OCI-LY1 (cell line): ENCODE measurements at regions not wholly inside any gene's neighbourhood (a gene's known extent, or its start where the extent isn't known, plus 50 kb on each side); places are given as distances from the start of the nearest gene placed in this dataset.

ENCODE experiments used
- H2AFZ ChIP-seq: fragments of 200-600 bp; sonication (generic), shearing (Covaris generic); 2 replicates; pipeline ENCODE4 v1.6.0; 2014; ENCODE audit warnings: antibody characterized with exemption, mild to moderate bottlenecking, low read length
- H3F3A ChIP-seq: fragments of 200-600 bp; sonication (generic), shearing (Covaris generic); 2 replicates; pipeline ENCODE4 v1.6.0; 2014; ENCODE audit warnings: mild to moderate bottlenecking, antibody characterized with exemption, low read length, moderate library complexity; ENCODE audit not compliant: insufficient read depth
- H3K27ac ChIP-seq: fragments of 200-600 bp; sonication (generic); 2 replicates; pipeline ENCODE4 v1.5.1; 2014; ENCODE audit warnings: low read length, mixed run types, mild to moderate bottlenecking, low read depth; ENCODE audit not compliant: poor library complexity, severe bottlenecking
- H3K27me3 ChIP-seq: fragments of 200-600 bp; sonication (generic); 2 replicates; pipeline ENCODE4 v1.6.0; 2014; ENCODE audit warnings: antibody characterized with exemption, mild to moderate bottlenecking, low read length, moderate library complexity; ENCODE audit not compliant: insufficient read depth
- H3K36me3 ChIP-seq: fragments of 200-600 bp; sonication (generic); 2 replicates; pipeline ENCODE4 v1.6.1; 2014; ENCODE audit warnings: mild to moderate bottlenecking, antibody characterized with exemption, low read length, moderate library complexity, mixed read lengths; ENCODE audit not compliant: insufficient read depth
- H3K4me1 ChIP-seq: fragments of 200-600 bp; sonication (generic); 2 replicates; pipeline ENCODE4 v1.5.1; 2014; ENCODE audit warnings: mild to moderate bottlenecking, low read length, moderate library complexity; ENCODE audit not compliant: insufficient read depth, severe bottlenecking
- H3K4me2 ChIP-seq: fragments of 200-600 bp; sonication (generic), shearing (Covaris generic); 2 replicates; pipeline ENCODE4 v1.6.1; 2014; ENCODE audit warnings: low read length
- H3K4me3 ChIP-seq: fragments of 200-600 bp; sonication (generic); 2 replicates; pipeline ENCODE4 v1.5.1; 2014; ENCODE audit warnings: low read length, low read depth, mild to moderate bottlenecking, mixed read lengths; ENCODE audit not compliant: poor library complexity, severe bottlenecking
- H3K79me2 ChIP-seq: fragments of 200-600 bp; shearing (Covaris generic); 2 replicates; pipeline ENCODE4 v1.6.1; 2016; ENCODE audit warnings: mixed run types, low read length, mixed read lengths; ENCODE audit not compliant: insufficient read depth
- H3K9ac ChIP-seq: fragments of 200-600 bp; sonication (generic), shearing (Covaris generic); 2 replicates; pipeline ENCODE4 v1.6.1; 2014; ENCODE audit warnings: mild to moderate bottlenecking, low read length, mixed read lengths
- H3K9me2 ChIP-seq: fragments of 200-600 bp; sonication (generic), shearing (Covaris generic); 2 replicates; pipeline ENCODE4 v1.6.1; 2014; ENCODE audit warnings: low read depth, mild to moderate bottlenecking, low read length, mixed read lengths
- H3K9me3 ChIP-seq: fragments of 200-600 bp; shearing (Covaris generic); 2 replicates; pipeline ENCODE4 v1.6.1; 2014; ENCODE audit warnings: low read length, mixed read lengths
- H4K20me1 ChIP-seq: fragments of 200-600 bp; sonication (generic), shearing (Covaris generic); 2 replicates; pipeline ENCODE4 v1.6.0; 2016; ENCODE audit warnings: mild to moderate bottlenecking, low read length; ENCODE audit not compliant: insufficient read depth
- EZH2 ChIP-seq: fragments of 200-600 bp; sonication (generic), shearing (Covaris generic); IDR thresholded peaks from 2 replicates; pipeline ENCODE4 v1.8.0; 2017; ENCODE audit warnings: borderline replicate concordance, mixed run types, mild to moderate bottlenecking, antibody characterized with exemption, low read length, moderate library complexity, mixed read lengths
- TF ChIP-seq, protein P1 (sequence below): fragments of 200-600 bp; sonication (generic), shearing (Covaris generic); IDR thresholded peaks from 2 replicates; pipeline ENCODE4 v1.5.1; 2017; ENCODE audit warnings: mild to moderate bottlenecking, antibody characterized with exemption, low read length, moderate library complexity, mixed read lengths

DNA sequence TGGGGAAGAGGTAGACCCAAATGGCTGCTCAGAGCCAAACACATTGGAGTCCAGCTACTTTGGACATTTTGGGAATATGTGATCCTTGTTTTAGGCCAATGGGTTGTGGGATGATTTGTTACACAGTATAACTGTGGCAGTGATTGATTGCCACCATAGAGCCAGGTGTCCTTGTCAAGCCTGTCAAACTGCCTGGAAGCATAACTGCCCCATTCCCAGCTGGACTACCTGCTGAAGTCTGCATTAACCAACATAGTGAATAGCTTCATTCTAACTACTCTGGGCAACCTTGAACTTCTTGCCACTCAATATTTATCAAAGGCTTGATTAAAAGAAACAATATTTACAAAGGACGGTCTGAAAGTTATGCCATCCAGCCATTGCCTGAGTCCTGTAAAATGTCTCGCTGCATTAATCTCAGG is 164.7 kb downstream of the LINC00237 start:
- Histone ChIP-seq H3K27ac (no peak overlapping the region), H4K20me1 (no peaks in the 10 kb centered on the region), H3K9ac (no peak overlapping the region), H3K4me2 (no peak overlapping the region), H3F3A (no peaks in the 10 kb centered on the region), H3K36me3 (no peaks in the 10 kb centered on the region), H3K9me3 (no peaks in the 10 kb centered on the region), H3K79me2 (no peaks in the 10 kb centered on the region), H2AFZ (no peak overlapping the region), H3K4me1 (no peaks in the 10 kb centered on the region), H3K27me3 (no peaks in the 10 kb centered on the region), H3K9me2 (no peaks in the 10 kb centered on the region), H3K4me3 (no peak overlapping the region)
- TF ChIP-seq, protein P1, sequence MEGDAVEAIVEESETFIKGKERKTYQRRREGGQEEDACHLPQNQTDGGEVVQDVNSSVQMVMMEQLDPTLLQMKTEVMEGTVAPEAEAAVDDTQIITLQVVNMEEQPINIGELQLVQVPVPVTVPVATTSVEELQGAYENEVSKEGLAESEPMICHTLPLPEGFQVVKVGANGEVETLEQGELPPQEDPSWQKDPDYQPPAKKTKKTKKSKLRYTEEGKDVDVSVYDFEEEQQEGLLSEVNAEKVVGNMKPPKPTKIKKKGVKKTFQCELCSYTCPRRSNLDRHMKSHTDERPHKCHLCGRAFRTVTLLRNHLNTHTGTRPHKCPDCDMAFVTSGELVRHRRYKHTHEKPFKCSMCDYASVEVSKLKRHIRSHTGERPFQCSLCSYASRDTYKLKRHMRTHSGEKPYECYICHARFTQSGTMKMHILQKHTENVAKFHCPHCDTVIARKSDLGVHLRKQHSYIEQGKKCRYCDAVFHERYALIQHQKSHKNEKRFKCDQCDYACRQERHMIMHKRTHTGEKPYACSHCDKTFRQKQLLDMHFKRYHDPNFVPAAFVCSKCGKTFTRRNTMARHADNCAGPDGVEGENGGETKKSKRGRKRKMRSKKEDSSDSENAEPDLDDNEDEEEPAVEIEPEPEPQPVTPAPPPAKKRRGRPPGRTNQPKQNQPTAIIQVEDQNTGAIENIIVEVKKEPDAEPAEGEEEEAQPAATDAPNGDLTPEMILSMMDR = no peak
- TF ChIP-seq EZH2 = no peak

DNA sequence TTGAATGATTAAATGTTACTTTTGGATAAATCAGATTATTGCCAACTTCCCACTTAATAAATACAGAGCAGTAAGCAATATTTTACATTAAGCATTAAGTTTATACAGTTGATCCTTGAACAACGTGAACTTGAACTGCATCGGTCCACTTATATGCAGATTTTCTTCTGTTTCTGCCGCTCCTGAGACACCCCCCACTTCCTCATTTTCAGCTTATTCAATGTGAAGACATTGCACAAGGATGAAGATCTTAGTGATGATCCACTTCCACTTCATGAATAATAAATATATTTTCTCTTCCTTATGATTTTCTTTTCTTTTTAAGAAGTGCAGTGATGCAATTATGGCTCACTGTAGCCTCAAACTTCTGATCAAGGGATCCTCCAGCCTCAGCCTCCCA is 167.2 kb downstream of the LINC00237 start:
- TF ChIP-seq EZH2 = no peak
- TF ChIP-seq, protein P1 = no peak
- Histone ChIP-seq H3K9me2 (no peaks in the 10 kb centered on the region), H3K27me3 (no peaks in the 10 kb centered on the region), H3F3A (no peaks in the 10 kb centered on the region), H3K4me2 (no peak overlapping the region), H3K27ac (no peak overlapping the region), H3K4me1 (no peaks in the 10 kb centered on the region), H4K20me1 (no peaks in the 10 kb centered on the region), H3K79me2 (no peaks in the 10 kb centered on the region), H3K4me3 (no peak overlapping the region), H2AFZ (no peak overlapping the region), H3K9ac (no peak overlapping the region), H3K36me3 (no peaks in the 10 kb centered on the region), H3K9me3 (no peaks in the 10 kb centered on the region)

DNA sequence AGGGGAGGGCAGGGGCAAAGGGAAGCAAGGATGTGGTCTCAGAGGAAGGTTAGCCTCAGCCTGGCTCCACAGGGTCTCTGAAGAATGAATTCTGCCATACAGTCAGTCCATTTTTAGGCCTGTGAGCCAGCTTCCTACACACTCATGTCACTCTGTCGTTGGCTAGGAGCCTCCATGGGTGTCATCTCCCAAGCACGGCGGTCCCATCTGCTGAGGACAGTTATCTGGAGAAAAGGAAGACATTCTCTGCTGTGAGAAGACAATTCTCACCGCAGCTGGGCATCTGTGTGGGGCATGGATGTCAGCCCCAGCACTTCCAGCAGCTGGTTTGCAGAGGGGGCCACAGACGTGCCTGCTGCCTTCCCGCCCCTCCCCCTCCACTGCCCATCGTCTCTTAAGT is 167.6 kb downstream of the LINC00237 start:
- no peak overlapping the region for H3K4me2 ChIP-seq
- H4K20me1 ChIP-seq = no peaks in the 10 kb centered on the region
- no peak overlapping the region for H3K27ac ChIP-seq
- H3K9me2 ChIP-seq = no peaks in the 10 kb centered on the region
- no peak overlapping the region for H3K4me3 ChIP-seq
- H3K9ac ChIP-seq = no peak overlapping the region
- no peak overlapping the region for H2AFZ ChIP-seq
- no peak for TF ChIP-seq EZH2
- TF ChIP-seq, protein P1 = no peak
- H3K27me3 ChIP-seq = no peaks in the 10 kb centered on the region
- H3K4me1 ChIP-seq = no peaks in the 10 kb centered on the region
- H3K79me2 ChIP-seq = no peaks in the 10 kb centered on the region
- H3K36me3 ChIP-seq = no peaks in the 10 kb centered on the region
- H3F3A ChIP-seq = no peaks in the 10 kb centered on the region
- no peaks in the 10 kb centered on the region for H3K9me3 ChIP-seq
